ENCODE measurements at regions not wholly inside any gene's neighbourhood (a gene's known extent, or its start where the extent isn't known, plus 50 kb on each side); places are given as distances from the start of the nearest gene placed in this dataset.
"Not testable (repeated sequence)": the region's sequence is repeated elsewhere in the genome, so short reads cannot be mapped to it uniquely, and the experiment has no call there.

GRCh38 chr5:37957218-37957617 lies 117.4 kb upstream of the GDNF start:
- no peak for DNase-seq

GRCh38 chr5:37955748-37956147 lies 115.9 kb upstream of the GDNF start:
- DNase-seq, result no peak

GRCh38 chr5:37954561-37954960 lies 114.7 kb upstream of the GDNF start:
- no peak for DNase-seq

GRCh38 chr5:37951946-37952721 lies 112.3 kb upstream of the GDNF start:
- DNase-seq, result no peak

- DNase-seq, result no peak
Measured at GRCh38 chr5:37950436-37950835, 110.6 kb upstream of the GDNF start.

- no peak for DNase-seq
Measured at GRCh38 chr5:37945446-37945845, 105.6 kb upstream of the GDNF start.

- not testable (repeated sequence) for DNase-seq
Measured at GRCh38 chr5:37943136-37943535, 103.3 kb upstream of the GDNF start.

GRCh38 chr5:37940931-37941623 lies 101.2 kb upstream of the GDNF start:
- no peak for DNase-seq

GRCh38 chr5:37938861-37939260 lies 99.0 kb upstream of the GDNF start:
- DNase-seq, result no peak

GRCh38 chr5:37938076-37938852 lies 98.4 kb upstream of the GDNF start:
- DNase-seq, result no peak

GRCh38 chr5:37936091-37936490 lies 96.2 kb upstream of the GDNF start:
- no peak for DNase-seq

GRCh38 chr5:37933576-37933975 lies 93.7 kb upstream of the GDNF start:
- DNase-seq, result no peak

GRCh38 chr5:37932450-37932849 lies 92.6 kb upstream of the GDNF start:
- DNase-seq, result no peak

- DNase-seq, result no peak
Measured at GRCh38 chr5:37931541-37931940, 91.7 kb upstream of the GDNF start.

GRCh38 chr5:37930350-37930749 lies 90.5 kb upstream of the GDNF start:
- DNase-seq, result no peak

- DNase-seq, result no peak
Measured at GRCh38 chr5:37929791-37930190, 90.0 kb upstream of the GDNF start.

- DNase-seq, result not testable (repeated sequence)
Measured at GRCh38 chr5:37927753-37928152, 87.9 kb upstream of the GDNF start.

- DNase-seq, result no peak
Measured at GRCh38 chr5:37926732-37927131, 86.9 kb upstream of the GDNF start.

GRCh38 chr5:37921452-37921851 lies 81.6 kb upstream of the GDNF start:
- DNase-seq, result no peak

GRCh38 chr5:37918424-37918823 lies 78.6 kb upstream of the GDNF start:
- DNase-seq, result no peak

- no peak for DNase-seq
Measured at GRCh38 chr5:37916525-37916924, 76.7 kb upstream of the GDNF start.

- DNase-seq, result no peak
Measured at GRCh38 chr5:37915097-37915736, 75.4 kb upstream of the GDNF start.

GRCh38 chr5:37909610-37910266 lies 69.9 kb upstream of the GDNF start:
- DNase-seq, result not testable (repeated sequence)

Measured in stimulated activated CD4-positive, alpha-beta T cell treated with anti-CD3 and anti-CD28 coated beads, Interleukin-12 subunit alpha, Interleukin-12 subunit beta, amount 100 ng/mL, for 4 hours (primary cell).